Ascending aorta (tissue), 2 donors: ENCODE measurements at regions not wholly inside any gene's neighbourhood (a gene's known extent, or its start where the extent isn't known, plus 50 kb on each side); places are given as distances from the start of the nearest gene placed in this dataset.

Experiments
- DNase-seq, 2 donors: peaks; one replicate each; pipeline ENCODE4 v3.0.0-alpha.2; 2019; ENCODE audit warnings: low spot score in 2 of 2
- H3K27ac ChIP-seq, 2 donors: fragments of 200-600 bp; sonication (generic); one replicate each; pipeline ENCODE4 v1.5.1; 2016 to 2017; ENCODE audit warnings: mild to moderate bottlenecking in 1 of 2
- H3K27me3 ChIP-seq: fragments of 200-600 bp; sonication (generic); one replicate; pipeline ENCODE4 v1.5.1; 2017
- H3K36me3 ChIP-seq, 2 donors: fragments of 200-600 bp; sonication (generic); one replicate each; pipeline ENCODE4 v1.5.1; 2016
- H3K4me1 ChIP-seq, 2 donors: fragments of 200-600 bp; sonication (generic); one replicate each; pipeline ENCODE4 v1.5.1; 2016 to 2017; ENCODE audit warnings: mild to moderate bottlenecking in 1 of 2
- H3K4me3 ChIP-seq, 2 donors: fragments of 200-600 bp; sonication (generic); one replicate each; pipeline ENCODE4 v1.5.1; 2016 to 2017; ENCODE audit warnings: mild to moderate bottlenecking in 1 of 2
- H3K9me3 ChIP-seq, 2 donors: fragments of 200-600 bp; sonication (generic); one replicate each; pipeline ENCODE4 v1.5.1; 2016
- CTCF ChIP-seq, 3 experiments: fragments of 200-600 bp in 2 of 3; fragments of 450-650 bp in 1 of 3; sonication (generic) in 2 of 3; IDR thresholded peaks; one replicate each; pipeline ENCODE4 v1.5.1; 2016 to 2019; ENCODE audit warnings: antibody characterized with exemption in 3 of 3, mild to moderate bottlenecking in 1 of 3, moderate library complexity in 1 of 3
- intact Hi-C: fragments of 100-400 bp; cut with DNase I; formaldehyde crosslinking; loops from one replicate; pipeline ENCODE4 v1.15.1; 2023

GRCh38 chr4:14361084-14361483, 641.2 kb upstream of the CPEB2 start:
- H3K27me3 ChIP-seq: no peaks in the 10 kb centered on the region
- no peak for DNase-seq
- no peak overlapping the region for H3K4me3 ChIP-seq
- no peak overlapping the region for H3K27ac ChIP-seq
- no peaks in the 10 kb centered on the region for H3K9me3 ChIP-seq
- intact Hi-C loops: no loop called here
- H3K4me1 ChIP-seq: no peaks in the 10 kb centered on the region
- H3K36me3 ChIP-seq: no peaks in the 10 kb centered on the region
- no peak for TF ChIP-seq CTCF (IDR thresholded peaks at IDR 0.05)

GRCh38 chr4:14362385-14362784, 639.9 kb upstream of the CPEB2 start:
- TF ChIP-seq CTCF (IDR thresholded peaks at IDR 0.05): no peak
- intact Hi-C loops: no loop called here
- H3K4me3 ChIP-seq: no peak overlapping the region
- no peaks in the 10 kb centered on the region for H3K4me1 ChIP-seq
- H3K9me3 ChIP-seq: no peaks in the 10 kb centered on the region
- H3K27me3 ChIP-seq: no peaks in the 10 kb centered on the region
- H3K27ac ChIP-seq: no peak overlapping the region
- H3K36me3 ChIP-seq: no peaks in the 10 kb centered on the region
- DNase-seq: no peak

GRCh38 chr4:14364953-14365536, 637.2 kb upstream of the CPEB2 start:
- intact Hi-C loops: no loop called here
- TF ChIP-seq CTCF (IDR thresholded peaks at IDR 0.05): no peak
- H3K36me3 ChIP-seq: no peaks in the 10 kb centered on the region
- no peaks in the 10 kb centered on the region for H3K9me3 ChIP-seq
- no peak for DNase-seq
- no peak overlapping the region for H3K27ac ChIP-seq
- no peaks in the 10 kb centered on the region for H3K4me1 ChIP-seq
- no peak overlapping the region for H3K4me3 ChIP-seq
- no peaks in the 10 kb centered on the region for H3K27me3 ChIP-seq

- no peak for TF ChIP-seq CTCF (IDR thresholded peaks at IDR 0.05)
- Histone ChIP-seq H3K27me3 (no peaks in the 10 kb centered on the region), H3K36me3 (no peaks in the 10 kb centered on the region), H3K9me3 (no peaks in the 10 kb centered on the region), H3K4me1 (no peaks in the 10 kb centered on the region), H3K27ac (no peak overlapping the region), H3K4me3 (no peak overlapping the region)
- no peak for DNase-seq
- intact Hi-C loops: no loop called here
Measured at GRCh38 chr4:14368391-14368790, 633.9 kb upstream of the CPEB2 start.

GRCh38 chr4:14371131-14371530, 631.1 kb upstream of the CPEB2 start:
- no peak for TF ChIP-seq CTCF (IDR thresholded peaks at IDR 0.05)
- Histone ChIP-seq H3K36me3 (no peaks in the 10 kb centered on the region), H3K27ac (no peak overlapping the region), H3K27me3 (no peaks in the 10 kb centered on the region), H3K9me3 (no peaks in the 10 kb centered on the region), H3K4me1 (no peaks in the 10 kb centered on the region), H3K4me3 (no peak overlapping the region)
- intact Hi-C loops: no loop called here
- DNase-seq: no peak

- Histone ChIP-seq H3K27me3 (no peaks in the 10 kb centered on the region), H3K36me3 (no peaks in the 10 kb centered on the region), H3K27ac (no peak overlapping the region), H3K9me3 (no peaks in the 10 kb centered on the region), H3K4me1 (no peaks in the 10 kb centered on the region), H3K4me3 (no peak overlapping the region)
- no peak for DNase-seq
- no peak for TF ChIP-seq CTCF (IDR thresholded peaks at IDR 0.05)
- intact Hi-C loops: no loop called here
Measured at GRCh38 chr4:14375816-14376215, 626.5 kb upstream of the CPEB2 start.
